GM12875 (cell line): ENCODE measurements at regions not wholly inside any gene's neighbourhood (a gene's known extent, or its start where the extent isn't known, plus 50 kb on each side); places are given as distances from the start of the nearest gene placed in this dataset.
"Not testable (repeated sequence)": the region's sequence is repeated elsewhere in the genome, so short reads cannot be mapped to it uniquely, and the experiment has no call there.

ENCODE experiments used
- H3K4me3 ChIP-seq: one replicate; pipeline ENCODE4 v1.5.1; 2011; ENCODE audit warnings: low read depth, low read length, control low read depth
- CTCF ChIP-seq: IDR thresholded peaks from 2 replicates; pipeline ENCODE4 v1.5.1; 2011; ENCODE audit warnings: low read depth, mild to moderate bottlenecking, control low read depth, inconsistent platforms, low read length, moderate library complexity, borderline replicate concordance; ENCODE audit not compliant: insufficient read depth

- TF ChIP-seq CTCF, result no peak
- H3K4me3 ChIP-seq, result no peak overlapping the region
Observed at GRCh38 chr14:44453433-44454171, 53.5 kb downstream of the FSCB start.

- H3K4me3 ChIP-seq, result not testable (repeated sequence)
Observed at GRCh38 chr14:44450232-44450631, 56.9 kb downstream of the FSCB start.

- H3K4me3 ChIP-seq, result no peak overlapping the region
- TF ChIP-seq CTCF, result no peak
Observed at GRCh38 chr14:44449680-44450079, 57.4 kb downstream of the FSCB start.

GRCh38 chr14:44448951-44449358, 58.1 kb downstream of the FSCB start:
- no peak for TF ChIP-seq CTCF
- H3K4me3 ChIP-seq, result no peak overlapping the region

GRCh38 chr14:44446965-44447364, 60.1 kb downstream of the FSCB start:
- no peak overlapping the region for H3K4me3 ChIP-seq
- TF ChIP-seq CTCF, result no peak

- H3K4me3 ChIP-seq, result no peak overlapping the region
- TF ChIP-seq CTCF, result no peak
Observed at GRCh38 chr14:44444454-44444853, 62.6 kb downstream of the FSCB start.

GRCh38 chr14:44438936-44439335, 68.1 kb downstream of the FSCB start:
- no peak overlapping the region for H3K4me3 ChIP-seq
- no peak for TF ChIP-seq CTCF
